H1 (cell line): ENCODE measurements at regions not wholly inside any gene's neighbourhood (a gene's known extent, or its start where the extent isn't known, plus 50 kb on each side); places are given as distances from the start of the nearest gene placed in this dataset.

Experiments
- CTCF ChIA-PET: fragments of 300-600 bp; sonication (Branson Sonifier 250); formaldehyde crosslinking; loops from one replicate; lab custom pipeline; 2021; ENCODE audit not compliant: partially characterized antibody; lab: Charles Lee
- POLR2A ChIA-PET: fragments of 300-600 bp; sonication (Branson Sonifier 250); formaldehyde crosslinking; loops from one replicate; lab custom pipeline; 2021; ENCODE audit warnings: inconsistent platforms; ENCODE audit not compliant: partially characterized antibody; lab: Charles Lee
- DNase-seq, 2 experiments: peaks; one replicate each; pipeline versions ENCODE4 v3.0.0 to v3.0.0-alpha.2; 2010 to 2022; ENCODE audit warnings: low spot score in 2 of 2, low read depth in 1 of 2, mixed read lengths in 1 of 2
- FAIRE-seq: peaks from 2 replicates; lab custom pipeline; 2011; peaks lifted over from hg19 to GRCh38; lab: Jason Lieb, UNC
- H2AFZ ChIP-seq: 2 replicates; pipeline ENCODE4 v1.8.1; 2012; ENCODE audit warnings: low read length, inconsistent platforms
- H2AK5ac ChIP-seq: 2 replicates; pipeline ENCODE4 v1.6.1; 2013; ENCODE audit warnings: low read depth, low read length
- H2BK120ac ChIP-seq: replicated peaks from 2 replicates; pipeline ENCODE3; 2013; ENCODE audit warnings: low read depth, low read length, inconsistent platforms
- H2BK12ac ChIP-seq: 2 replicates; pipeline ENCODE4 v1.6.1; 2013; ENCODE audit warnings: low read depth, low read length
- H2BK15ac ChIP-seq: 2 replicates; pipeline ENCODE4 v1.6.1; 2013; ENCODE audit warnings: low read length
- H2BK20ac ChIP-seq: 2 replicates; pipeline ENCODE4 v1.6.1; 2013; ENCODE audit warnings: low read length
- H2BK5ac ChIP-seq: 2 replicates; pipeline ENCODE4 v1.6.1; 2013; ENCODE audit warnings: low read depth, low read length
- H3K14ac ChIP-seq: 2 replicates; pipeline ENCODE4 v1.6.1; 2013; ENCODE audit warnings: inconsistent platforms; ENCODE audit not compliant: insufficient read length
- H3K18ac ChIP-seq: 2 replicates; pipeline ENCODE4 v1.6.1; 2013; ENCODE audit warnings: low read length; ENCODE audit errors: extremely low read depth
- H3K23ac ChIP-seq: 2 replicates; pipeline ENCODE4 v1.6.1; 2013; ENCODE audit warnings: inconsistent platforms; ENCODE audit not compliant: insufficient read length
- H3K23me2 ChIP-seq: 2 replicates; pipeline ENCODE4 v1.6.1; 2013; ENCODE audit warnings: low read depth, low read length
- H3K27ac ChIP-seq: 2 replicates; pipeline ENCODE4 v1.6.1; 2011; ENCODE audit warnings: low read depth, low read length, inconsistent platforms
- H3K27me3 ChIP-seq, 4 experiments: replicated peaks in 1 of 4; 1 replicate in 1 of 4; 2 replicates in 3 of 4; pipeline versions ENCODE4 v1.6.1 to v1.8.1; 2011 to 2013; ENCODE audit warnings: low read length in 3 of 4, mild to moderate bottlenecking in 3 of 4, inconsistent platforms in 2 of 4, mixed read lengths in 2 of 4, moderate library complexity in 1 of 4; ENCODE audit not compliant: control insufficient read depth in 3 of 4, insufficient read depth in 3 of 4; ENCODE audit errors: extremely low read depth in 1 of 4
- H3K36me3 ChIP-seq, 4 experiments: 2 replicates each; pipeline versions ENCODE4 v1.6.1 to v1.8.1; 2011 to 2013; ENCODE audit warnings: mild to moderate bottlenecking in 4 of 4, low read length in 3 of 4, moderate library complexity in 2 of 4, control low read depth in 1 of 4, inconsistent platforms in 1 of 4; ENCODE audit not compliant: insufficient read depth in 4 of 4, control insufficient read depth in 2 of 4
- H3K4ac ChIP-seq: replicated peaks from 2 replicates; pipeline ENCODE3; 2013; ENCODE audit warnings: low read length, low read depth, mixed read lengths, inconsistent platforms; ENCODE audit not compliant: insufficient read length
- H3K4me1 ChIP-seq, 4 experiments: replicated peaks in 1 of 4; 1 replicate in 1 of 4; 2 replicates in 3 of 4; pipeline versions ENCODE4 v1.6.1 to v1.8.1; 2011 to 2013; ENCODE audit warnings: low read length in 3 of 4, inconsistent platforms in 2 of 4, mixed read lengths in 1 of 4; ENCODE audit not compliant: insufficient read depth in 4 of 4, control insufficient read depth in 3 of 4
- H3K4me2 ChIP-seq, 2 experiments: 2 replicates each; pipeline versions ENCODE4 v1.6.1 to v1.8.1; 2011 to 2013; ENCODE audit warnings: low read depth in 2 of 2, low read length in 2 of 2, control low read depth in 1 of 2, inconsistent platforms in 1 of 2, mild to moderate bottlenecking in 1 of 2; ENCODE audit not compliant: insufficient read depth in 1 of 2
- H3K4me3 ChIP-seq, 4 experiments: fragments of 200-600, 300-600 bp in 1 of 4; sonication (generic), shearing (Covaris generic), sonication (Bioruptor Twin) in 1 of 4; 2 replicates each; pipeline versions ENCODE4 v1.5.1 to v1.8.1; 2011 to 2016; ENCODE audit warnings: low read length in 4 of 4, low read depth in 3 of 4, control low read depth in 2 of 4, inconsistent platforms in 2 of 4, mild to moderate bottlenecking in 2 of 4, mixed read lengths in 1 of 4, moderate library complexity in 1 of 4; ENCODE audit not compliant: insufficient read depth in 2 of 4; ENCODE audit errors: extremely low read depth in 1 of 4
- H3K56ac ChIP-seq: replicated peaks from 2 replicates; pipeline ENCODE3; 2013; ENCODE audit warnings: low read depth, mild to moderate bottlenecking, mixed read lengths, low read length, inconsistent platforms; ENCODE audit not compliant: insufficient read length
- H3K79me1 ChIP-seq: 2 replicates; pipeline ENCODE4 v1.6.1; 2013; ENCODE audit warnings: low read depth, low read length, control low read depth
- H3K79me2 ChIP-seq, 2 experiments: 2 replicates each; pipeline versions ENCODE4 v1.6.1 to v1.8.1; 2012 to 2013; ENCODE audit warnings: low read length in 2 of 2, mild to moderate bottlenecking in 2 of 2, inconsistent platforms in 1 of 2; ENCODE audit not compliant: insufficient read depth in 2 of 2, control insufficient read depth in 1 of 2
- H3K9ac ChIP-seq, 4 experiments: replicated peaks in 1 of 4; 1 replicate in 1 of 4; 2 replicates in 3 of 4; pipeline versions ENCODE4 v1.6.1 to v1.8.1; 2011 to 2013; ENCODE audit warnings: low read depth in 3 of 4, low read length in 3 of 4, control low read depth in 2 of 4, mild to moderate bottlenecking in 2 of 4, moderate library complexity in 2 of 4, inconsistent platforms in 1 of 4; ENCODE audit errors: extremely low read depth in 1 of 4
- H3K9me3 ChIP-seq, 2 experiments: 2 replicates each; pipeline versions ENCODE4 v1.6.1 to v1.8.1; 2012 to 2013; ENCODE audit warnings: mild to moderate bottlenecking in 2 of 2, moderate library complexity in 2 of 2, control low read depth in 1 of 2, inconsistent platforms in 1 of 2, low read depth in 1 of 2, low read length in 1 of 2, mixed read lengths in 1 of 2; ENCODE audit not compliant: insufficient read depth in 2 of 2
- H4K20me1 ChIP-seq, 2 experiments: replicated peaks in 1 of 2; 2 replicates each; pipeline versions ENCODE3 to v1.8.1; 2011 to 2013; ENCODE audit warnings: inconsistent platforms in 2 of 2, low read length in 2 of 2, mild to moderate bottlenecking in 1 of 2; ENCODE audit not compliant: insufficient read depth in 2 of 2, control insufficient read depth in 1 of 2
- H4K5ac ChIP-seq: 2 replicates; pipeline ENCODE4 v1.6.1; 2013; ENCODE audit warnings: low read length, low read depth, mixed read lengths, inconsistent platforms; ENCODE audit not compliant: insufficient read length
- H4K8ac ChIP-seq: 2 replicates; pipeline ENCODE4 v1.8.0; 2013; ENCODE audit warnings: mild to moderate bottlenecking, moderate library complexity, low read length, inconsistent platforms; ENCODE audit not compliant: insufficient read depth; ENCODE audit errors: extremely low read depth
- H4K91ac ChIP-seq: replicated peaks from 2 replicates; pipeline ENCODE3; 2013; ENCODE audit warnings: low read length, mixed read lengths, inconsistent platforms; ENCODE audit not compliant: insufficient read length
- BRCA1 ChIP-seq: IDR thresholded peaks from 2 replicates; pipeline ENCODE4 v1.6.1; 2012; ENCODE audit warnings: low read depth, low read length, improper control_type of control experiment
- CREB1 ChIP-seq: IDR thresholded peaks from 2 replicates; pipeline ENCODE4 v1.6.1; 2012; ENCODE audit warnings: inconsistent platforms
- E2F6 ChIP-seq: IDR thresholded peaks from 2 replicates; pipeline ENCODE4 v1.6.1; 2012; ENCODE audit warnings: inconsistent platforms
- GABPA ChIP-seq: IDR thresholded peaks from 2 replicates; pipeline ENCODE4 v1.6.1; 2011; ENCODE audit warnings: mild to moderate bottlenecking, low read length, moderate library complexity, borderline replicate concordance; ENCODE audit not compliant: insufficient read depth
- TEAD4 ChIP-seq: IDR thresholded peaks from 2 replicates; pipeline ENCODE4 v1.6.1; 2012; ENCODE audit warnings: low read depth, low read length, inconsistent platforms, mixed read lengths
- WGBS, 2 experiments: shearing (Covaris generic) in 1 of 2; methylation state at CpG; one replicate each; pipeline versions ENCODE4 v1.1.6 to v1.1.7; 2013 to 2015; ENCODE audit warnings: low lambda C conversion rate in 2 of 2, mixed read lengths in 2 of 2, inconsistent platforms in 1 of 2, low coverage in 1 of 2, missing lambda C conversion rate in 1 of 2; ENCODE audit not compliant: insufficient replicate concordance in 2 of 2, insufficient coverage in 1 of 2, insufficient read length in 1 of 2; ENCODE audit errors: extremely low coverage in 1 of 2, missing lambda C conversion rate in 1 of 2; 5-methylcytosine and 5-hydroxymethylcytosine counted together

GRCh38 chr2:176856683-176857082, 355.9 kb upstream of the HNRNPA3 start:
- H3K27me3 ChIP-seq = no peaks in the 10 kb centered on the region
- H2AK5ac ChIP-seq = no peak overlapping the region
- no peak overlapping the region for H3K14ac ChIP-seq
- no peak overlapping the region for H3K27ac ChIP-seq
- H3K36me3 ChIP-seq = no peaks in the 10 kb centered on the region
- POLR2A ChIA-PET = interaction anchor here (1.0 kb wide), 1 partner anchor 134 kb away, joined by 4 read pairs; no protein-coding TSS in a partner anchor
- no peak overlapping the region for H3K4me2 ChIP-seq
- H3K9me3 ChIP-seq = no peaks in the 10 kb centered on the region
- H4K20me1 ChIP-seq = no peaks in the 10 kb centered on the region
- H3K4me1 ChIP-seq = peaks cover 0 to 6% (median 2%) of the 10 kb centered on the region in 4 experiments; a peak in 2 of 7 replicates
- CTCF ChIA-PET = interaction anchor here (0.6 to 1.2 kb wide), 7 partner anchors 11 to 250 kb away, joined by 3 read pairs; no protein-coding TSS in a partner anchor
- no peak overlapping the region for H3K4ac ChIP-seq
- H2BK20ac ChIP-seq = no peak overlapping the region
- no peak overlapping the region for H2AFZ ChIP-seq
- no peak overlapping the region for H3K9ac ChIP-seq
- no peak overlapping the region for H3K4me3 ChIP-seq
- H3K79me2 ChIP-seq = no peaks in the 10 kb centered on the region
- H4K91ac ChIP-seq = no peak overlapping the region
- H2BK15ac ChIP-seq = no peak overlapping the region
- no peaks in the 10 kb centered on the region for H3K79me1 ChIP-seq
- H4K8ac ChIP-seq = no peak overlapping the region
- H2BK5ac ChIP-seq = no peak overlapping the region
- no peaks in the 10 kb centered on the region for H3K23me2 ChIP-seq
- H3K56ac ChIP-seq = no peak overlapping the region
- TF ChIP-seq TEAD4 = no peak
- no peak for TF ChIP-seq E2F6
- TF ChIP-seq BRCA1 = no peak
- no peak for TF ChIP-seq CREB1
- TF ChIP-seq GABPA = no peak
- FAIRE-seq = no peak
- H3K23ac ChIP-seq = no peak overlapping the region
- H4K5ac ChIP-seq = no peak overlapping the region
- DNase-seq = no peak
- WGBS, 2 experiments = 92% methylated on average over 1 of the region's 1 CpG; no CpG with 5 or more reads in 1 of the 2 experiments
- no peak overlapping the region for H2BK12ac ChIP-seq
- no peak overlapping the region for H2BK120ac ChIP-seq
- H3K18ac ChIP-seq = no peak overlapping the region
